ENCODE measurements at regions not wholly inside any gene's neighbourhood (a gene's known extent, or its start where the extent isn't known, plus 50 kb on each side); places are given as distances from the start of the nearest gene placed in this dataset.

DNA sequence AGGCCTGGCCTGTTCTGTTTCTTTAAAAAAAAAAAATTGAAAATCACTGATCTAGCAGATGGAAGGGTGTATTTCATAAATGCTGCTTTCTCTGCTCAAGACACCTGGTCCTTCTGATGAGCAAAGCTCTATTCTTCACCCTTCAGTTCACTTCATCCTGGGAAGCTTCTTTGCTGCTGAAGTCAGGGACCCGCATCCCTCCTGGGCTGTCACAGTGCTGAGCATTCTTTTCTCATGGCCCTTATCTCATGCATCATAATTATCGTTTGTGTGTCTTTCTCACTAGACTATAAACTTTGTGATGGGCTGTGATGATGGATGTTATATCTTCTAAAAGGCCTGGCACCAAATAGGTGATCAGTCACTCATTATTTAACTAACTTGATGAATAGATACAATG lies 461.0 kb downstream of the GADD45G start:
- TF ChIP-seq, protein P1, sequence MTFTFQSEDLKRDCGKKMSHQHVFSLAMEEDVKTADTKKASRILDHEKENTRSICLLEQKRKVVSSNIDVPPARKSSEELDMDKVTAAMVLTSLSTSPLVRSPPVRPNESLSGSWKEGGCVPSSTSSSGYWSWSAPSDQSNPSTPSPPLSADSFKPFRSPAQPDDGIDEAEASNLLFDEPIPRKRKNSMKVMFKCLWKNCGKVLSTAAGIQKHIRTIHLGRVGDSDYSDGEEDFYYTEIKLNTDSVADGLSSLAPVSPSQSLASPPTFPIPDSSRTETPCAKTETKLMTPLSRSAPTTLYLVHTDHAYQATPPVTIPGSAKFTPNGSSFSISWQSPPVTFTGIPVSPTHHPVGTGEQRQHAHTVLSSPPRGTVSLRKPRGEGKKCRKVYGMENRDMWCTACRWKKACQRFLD (tag by site-specific recombination; IDR thresholded peaks at IDR 0.05): no peak
- TF ChIP-seq, protein P2, sequence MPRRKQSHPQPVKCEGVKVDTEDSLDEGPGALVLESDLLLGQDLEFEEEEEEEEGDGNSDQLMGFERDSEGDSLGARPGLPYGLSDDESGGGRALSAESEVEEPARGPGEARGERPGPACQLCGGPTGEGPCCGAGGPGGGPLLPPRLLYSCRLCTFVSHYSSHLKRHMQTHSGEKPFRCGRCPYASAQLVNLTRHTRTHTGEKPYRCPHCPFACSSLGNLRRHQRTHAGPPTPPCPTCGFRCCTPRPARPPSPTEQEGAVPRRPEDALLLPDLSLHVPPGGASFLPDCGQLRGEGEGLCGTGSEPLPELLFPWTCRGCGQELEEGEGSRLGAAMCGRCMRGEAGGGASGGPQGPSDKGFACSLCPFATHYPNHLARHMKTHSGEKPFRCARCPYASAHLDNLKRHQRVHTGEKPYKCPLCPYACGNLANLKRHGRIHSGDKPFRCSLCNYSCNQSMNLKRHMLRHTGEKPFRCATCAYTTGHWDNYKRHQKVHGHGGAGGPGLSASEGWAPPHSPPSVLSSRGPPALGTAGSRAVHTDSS (tag by site-specific recombination; IDR thresholded peaks at IDR 0.05): no peak
- ChIA-PET POLR2A (no interaction called here), CTCF (interaction anchor here (1.4 kb wide), 1 partner anchor 468 kb away, joined by 3 read pairs; no protein-coding TSS in a partner anchor)
- Histone ChIP-seq H3K4me3 (ENCODE audit: low read depth, low read length) (no peak overlapping the region), H3K36me3 (ENCODE audit: control insufficient read depth in 2 of 2, insufficient read depth in 1 of 2, low read length in 2 of 2) (no peaks in the 10 kb centered on the region), H3K4me1 (ENCODE audit: control insufficient read depth, insufficient read depth, low read length) (no peaks in the 10 kb centered on the region), H3K27ac (ENCODE audit: extremely low read depth, low read depth, low read length) (no peak overlapping the region), H3K9me3 (ENCODE audit: control insufficient read depth, insufficient read depth, low read depth, low read length) (no peaks in the 10 kb centered on the region)

DNA sequence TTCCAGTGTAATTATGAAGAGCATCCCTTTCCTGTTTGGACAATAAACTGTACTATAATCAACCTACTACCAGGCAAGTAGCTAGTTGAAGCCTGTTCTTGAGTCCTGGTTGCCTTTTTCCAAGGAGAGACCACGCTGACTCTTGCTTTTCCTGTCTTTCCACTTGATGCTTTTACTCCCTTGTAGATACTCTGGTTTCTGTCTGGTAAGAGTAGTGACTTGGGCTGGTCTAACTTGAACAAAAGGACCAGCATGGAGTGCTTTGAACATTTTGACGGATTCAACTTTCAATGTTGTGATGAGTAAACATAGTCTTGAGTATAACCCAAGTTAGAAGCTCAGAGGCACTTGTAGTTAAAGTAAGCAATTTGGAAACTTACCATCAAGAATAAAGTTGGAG lies 464.3 kb downstream of the GADD45G start:
- H3K27ac ChIP-seq (ENCODE audit: extremely low read depth, low read depth, low read length): no peak overlapping the region
- H3K4me1 ChIP-seq (ENCODE audit: control insufficient read depth, insufficient read depth, low read length): no peaks in the 10 kb centered on the region
- CTCF ChIA-PET: interaction anchor here (2.1 kb wide), 1 partner anchor 17 kb away, joined by 10 read pairs; no protein-coding TSS in a partner anchor
- H3K4me3 ChIP-seq (ENCODE audit: low read depth, low read length): no peak overlapping the region
- H3K36me3 ChIP-seq (ENCODE audit: control insufficient read depth in 2 of 2, insufficient read depth in 1 of 2, low read length in 2 of 2): no peaks in the 10 kb centered on the region
- no peaks in the 10 kb centered on the region for H3K9me3 ChIP-seq (ENCODE audit: control insufficient read depth, insufficient read depth, low read depth, low read length)
- TF ChIP-seq SETDB1 (IDR thresholded peaks at IDR 0.05; ENCODE audit: insufficient read length, low read length) (no peak), ZNF529 (tag by site-specific recombination; IDR thresholded peaks at IDR 0.05; ENCODE audit: insufficient replicate concordance) (no peak), ZNF48 (tag by site-specific recombination; IDR thresholded peaks at IDR 0.05) (no peak), ZNF544 (tag by site-specific recombination; IDR thresholded peaks at IDR 0.05) (no peak), ZNF211 (tag by site-specific recombination; IDR thresholded peaks at IDR 0.05; ENCODE audit: low read depth) (no peak), ZNF155 (tag by site-specific recombination; IDR thresholded peaks at IDR 0.05) (no peak), ZNF174 (tag by site-specific recombination; IDR thresholded peaks at IDR 0.05) (no peak), TRIM28 (IDR thresholded peaks at IDR 0.05; ENCODE audit: borderline replicate concordance, low read length) (no peak), ZNF157 (tag by site-specific recombination; IDR thresholded peaks at IDR 0.05) (no peak), ZNF138 (tag by site-specific recombination; IDR thresholded peaks at IDR 0.05; ENCODE audit: borderline replicate concordance) (no peak)
- TF ChIP-seq, protein P3, sequence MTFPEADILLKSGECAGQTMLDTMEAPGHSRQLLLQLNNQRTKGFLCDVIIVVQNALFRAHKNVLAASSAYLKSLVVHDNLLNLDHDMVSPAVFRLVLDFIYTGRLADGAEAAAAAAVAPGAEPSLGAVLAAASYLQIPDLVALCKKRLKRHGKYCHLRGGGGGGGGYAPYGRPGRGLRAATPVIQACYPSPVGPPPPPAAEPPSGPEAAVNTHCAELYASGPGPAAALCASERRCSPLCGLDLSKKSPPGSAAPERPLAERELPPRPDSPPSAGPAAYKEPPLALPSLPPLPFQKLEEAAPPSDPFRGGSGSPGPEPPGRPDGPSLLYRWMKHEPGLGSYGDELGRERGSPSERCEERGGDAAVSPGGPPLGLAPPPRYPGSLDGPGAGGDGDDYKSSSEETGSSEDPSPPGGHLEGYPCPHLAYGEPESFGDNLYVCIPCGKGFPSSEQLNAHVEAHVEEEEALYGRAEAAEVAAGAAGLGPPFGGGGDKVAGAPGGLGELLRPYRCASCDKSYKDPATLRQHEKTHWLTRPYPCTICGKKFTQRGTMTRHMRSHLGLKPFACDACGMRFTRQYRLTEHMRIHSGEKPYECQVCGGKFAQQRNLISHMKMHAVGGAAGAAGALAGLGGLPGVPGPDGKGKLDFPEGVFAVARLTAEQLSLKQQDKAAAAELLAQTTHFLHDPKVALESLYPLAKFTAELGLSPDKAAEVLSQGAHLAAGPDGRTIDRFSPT (tag by site-specific recombination; IDR thresholded peaks at IDR 0.05): no peak
- TF ChIP-seq, protein P4, sequence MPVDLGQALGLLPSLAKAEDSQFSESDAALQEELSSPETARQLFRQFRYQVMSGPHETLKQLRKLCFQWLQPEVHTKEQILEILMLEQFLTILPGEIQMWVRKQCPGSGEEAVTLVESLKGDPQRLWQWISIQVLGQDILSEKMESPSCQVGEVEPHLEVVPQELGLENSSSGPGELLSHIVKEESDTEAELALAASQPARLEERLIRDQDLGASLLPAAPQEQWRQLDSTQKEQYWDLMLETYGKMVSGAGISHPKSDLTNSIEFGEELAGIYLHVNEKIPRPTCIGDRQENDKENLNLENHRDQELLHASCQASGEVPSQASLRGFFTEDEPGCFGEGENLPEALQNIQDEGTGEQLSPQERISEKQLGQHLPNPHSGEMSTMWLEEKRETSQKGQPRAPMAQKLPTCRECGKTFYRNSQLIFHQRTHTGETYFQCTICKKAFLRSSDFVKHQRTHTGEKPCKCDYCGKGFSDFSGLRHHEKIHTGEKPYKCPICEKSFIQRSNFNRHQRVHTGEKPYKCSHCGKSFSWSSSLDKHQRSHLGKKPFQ (tag by site-specific recombination; IDR thresholded peaks at IDR 0.05): no peak
- TF ChIP-seq, protein P5, sequence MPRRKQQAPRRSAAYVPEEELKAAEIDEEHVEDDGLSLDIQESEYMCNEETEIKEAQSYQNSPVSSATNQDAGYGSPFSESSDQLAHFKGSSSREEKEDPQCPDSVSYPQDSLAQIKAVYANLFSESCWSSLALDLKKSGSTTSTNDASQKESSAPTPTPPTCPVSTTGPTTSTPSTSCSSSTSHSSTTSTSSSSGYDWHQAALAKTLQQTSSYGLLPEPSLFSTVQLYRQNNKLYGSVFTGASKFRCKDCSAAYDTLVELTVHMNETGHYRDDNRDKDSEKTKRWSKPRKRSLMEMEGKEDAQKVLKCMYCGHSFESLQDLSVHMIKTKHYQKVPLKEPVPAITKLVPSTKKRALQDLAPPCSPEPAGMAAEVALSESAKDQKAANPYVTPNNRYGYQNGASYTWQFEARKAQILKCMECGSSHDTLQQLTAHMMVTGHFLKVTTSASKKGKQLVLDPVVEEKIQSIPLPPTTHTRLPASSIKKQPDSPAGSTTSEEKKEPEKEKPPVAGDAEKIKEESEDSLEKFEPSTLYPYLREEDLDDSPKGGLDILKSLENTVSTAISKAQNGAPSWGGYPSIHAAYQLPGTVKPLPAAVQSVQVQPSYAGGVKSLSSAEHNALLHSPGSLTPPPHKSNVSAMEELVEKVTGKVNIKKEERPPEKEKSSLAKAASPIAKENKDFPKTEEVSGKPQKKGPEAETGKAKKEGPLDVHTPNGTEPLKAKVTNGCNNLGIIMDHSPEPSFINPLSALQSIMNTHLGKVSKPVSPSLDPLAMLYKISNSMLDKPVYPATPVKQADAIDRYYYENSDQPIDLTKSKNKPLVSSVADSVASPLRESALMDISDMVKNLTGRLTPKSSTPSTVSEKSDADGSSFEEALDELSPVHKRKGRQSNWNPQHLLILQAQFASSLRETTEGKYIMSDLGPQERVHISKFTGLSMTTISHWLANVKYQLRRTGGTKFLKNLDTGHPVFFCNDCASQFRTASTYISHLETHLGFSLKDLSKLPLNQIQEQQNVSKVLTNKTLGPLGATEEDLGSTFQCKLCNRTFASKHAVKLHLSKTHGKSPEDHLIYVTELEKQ (tag by site-specific recombination; IDR thresholded peaks at IDR 0.05; ENCODE audit: borderline replicate concordance): no peak
- TF ChIP-seq, protein P6, sequence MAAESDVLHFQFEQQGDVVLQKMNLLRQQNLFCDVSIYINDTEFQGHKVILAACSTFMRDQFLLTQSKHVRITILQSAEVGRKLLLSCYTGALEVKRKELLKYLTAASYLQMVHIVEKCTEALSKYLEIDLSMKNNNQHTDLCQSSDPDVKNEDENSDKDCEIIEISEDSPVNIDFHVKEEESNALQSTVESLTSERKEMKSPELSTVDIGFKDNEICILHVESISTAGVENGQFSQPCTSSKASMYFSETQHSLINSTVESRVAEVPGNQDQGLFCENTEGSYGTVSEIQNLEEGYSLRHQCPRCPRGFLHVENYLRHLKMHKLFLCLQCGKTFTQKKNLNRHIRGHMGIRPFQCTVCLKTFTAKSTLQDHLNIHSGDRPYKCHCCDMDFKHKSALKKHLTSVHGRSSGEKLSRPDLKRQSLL (tag by site-specific recombination; IDR thresholded peaks at IDR 0.05): no peak
- TF ChIP-seq, protein P2 (tag by site-specific recombination; IDR thresholded peaks at IDR 0.05): no peak
- TF ChIP-seq, protein P7, sequence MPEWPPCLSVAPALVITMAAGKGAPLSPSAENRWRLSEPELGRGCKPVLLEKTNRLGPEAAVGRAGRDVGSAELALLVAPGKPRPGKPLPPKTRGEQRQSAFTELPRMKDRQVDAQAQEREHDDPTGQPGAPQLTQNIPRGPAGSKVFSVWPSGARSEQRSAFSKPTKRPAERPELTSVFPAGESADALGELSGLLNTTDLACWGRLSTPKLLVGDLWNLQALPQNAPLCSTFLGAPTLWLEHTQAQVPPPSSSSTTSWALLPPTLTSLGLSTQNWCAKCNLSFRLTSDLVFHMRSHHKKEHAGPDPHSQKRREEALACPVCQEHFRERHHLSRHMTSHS (tag by site-specific recombination; IDR thresholded peaks at IDR 0.05): no peak
- POLR2A ChIA-PET: no interaction called here
